Liver (tissue), 8 donors: ENCODE measurements at regions not wholly inside any gene's neighbourhood (a gene's known extent, or its start where the extent isn't known, plus 50 kb on each side); places are given as distances from the start of the nearest gene placed in this dataset.

ENCODE experiments used
- DNase-seq: peaks from one replicate; pipeline ENCODE4 v3.0.0-alpha.2; 2017; ENCODE audit warnings: low spot score
- H3K27ac ChIP-seq, 2 donors: one replicate each; pipeline ENCODE4 v1.7.0; 2013; ENCODE audit warnings: inconsistent platforms in 2 of 2, low read length in 2 of 2, control low read depth in 1 of 2, low read depth in 1 of 2, mild to moderate bottlenecking in 1 of 2
- H3K27me3 ChIP-seq, 4 donors: one replicate each; pipeline versions ENCODE4 v1.6.1 to v1.7.0; 2013; ENCODE audit warnings: low read length in 3 of 4, inconsistent platforms in 1 of 4, mild to moderate bottlenecking in 1 of 4, moderate library complexity in 1 of 4; ENCODE audit not compliant: control insufficient read depth in 4 of 4, insufficient read depth in 4 of 4
- H3K36me3 ChIP-seq, 4 donors: one replicate each; pipeline versions ENCODE4 v1.6.1 to v1.7.0; 2013; ENCODE audit warnings: low read length in 3 of 4, mild to moderate bottlenecking in 3 of 4, low read depth in 1 of 4, moderate library complexity in 1 of 4; ENCODE audit not compliant: control insufficient read depth in 4 of 4, insufficient read depth in 3 of 4
- H3K4me1 ChIP-seq, 4 donors: one replicate each; pipeline versions ENCODE4 v1.6.1 to v1.7.0; 2013; ENCODE audit warnings: low read length in 3 of 4, mild to moderate bottlenecking in 3 of 4, moderate library complexity in 1 of 4; ENCODE audit not compliant: control insufficient read depth in 4 of 4, insufficient read depth in 4 of 4
- H3K4me3 ChIP-seq, 3 donors: one replicate each; pipeline versions ENCODE4 v1.6.1 to v1.7.0; 2013; ENCODE audit warnings: low read length in 3 of 3, control low read depth in 1 of 3, low read depth in 1 of 3, mild to moderate bottlenecking in 1 of 3
- H3K9ac ChIP-seq, 2 donors: one replicate each; pipeline ENCODE4 v1.7.0; 2013; ENCODE audit warnings: low read length in 2 of 2, mild to moderate bottlenecking in 2 of 2, moderate library complexity in 2 of 2, control low read depth in 1 of 2, low read depth in 1 of 2
- H3K9me3 ChIP-seq, 4 donors: one replicate each; pipeline versions ENCODE4 v1.6.1 to v1.7.0; 2013; ENCODE audit warnings: low read length in 3 of 4; ENCODE audit not compliant: control insufficient read depth in 4 of 4
- EGR1 ChIP-seq, 2 donors: IDR thresholded peaks; 2 replicates each; pipeline ENCODE4 v1.6.1; 2016 to 2018; ENCODE audit warnings: antibody characterized with exemption in 2 of 2, low read depth in 2 of 2
- FOXA1 ChIP-seq: IDR thresholded peaks from 2 replicates; pipeline ENCODE4 v1.6.1; 2016; ENCODE audit warnings: antibody characterized with exemption
- FOXA2 ChIP-seq: IDR thresholded peaks from 2 replicates; pipeline ENCODE4 v1.6.1; 2016; ENCODE audit warnings: antibody characterized with exemption
- GABPA ChIP-seq, 2 donors: IDR thresholded peaks in 1 of 2; conservative IDR thresholded peaks in 1 of 2; 2 replicates each; pipeline ENCODE4 v1.6.1; 2016; ENCODE audit warnings: antibody characterized with exemption in 2 of 2, mild to moderate bottlenecking in 1 of 2, moderate library complexity in 1 of 2
- HNF4G ChIP-seq: IDR thresholded peaks from 2 replicates; pipeline ENCODE4 v1.6.1; 2016; ENCODE audit warnings: antibody characterized with exemption
- JUND ChIP-seq, 2 donors: IDR thresholded peaks; 2 replicates each; pipeline ENCODE4 v1.6.1; 2016; ENCODE audit warnings: antibody characterized with exemption in 2 of 2
- NR2F2 ChIP-seq: IDR thresholded peaks from 2 replicates; pipeline ENCODE4 v1.6.1; 2016; ENCODE audit warnings: antibody characterized with exemption
- RAD21 ChIP-seq, 2 donors: IDR thresholded peaks; 2 replicates each; pipeline ENCODE4 v1.6.1; 2016; ENCODE audit warnings: antibody characterized with exemption in 2 of 2, mild to moderate bottlenecking in 2 of 2
- RXRA ChIP-seq, 2 donors: IDR thresholded peaks; 2 replicates each; pipeline ENCODE4 v1.6.1; 2017 to 2018; ENCODE audit warnings: antibody characterized with exemption in 2 of 2, mild to moderate bottlenecking in 1 of 2
- SP1 ChIP-seq: IDR thresholded peaks from 2 replicates; pipeline ENCODE4 v1.6.1; 2018; ENCODE audit warnings: antibody characterized with exemption, mild to moderate bottlenecking
- TAF1 ChIP-seq: conservative IDR thresholded peaks from 2 replicates; pipeline ENCODE4 v1.6.1; 2016; ENCODE audit warnings: antibody characterized with exemption, mild to moderate bottlenecking
- WGBS: extraction: QIAGEN DNeasy Blood & Tissue Kit; methylation state at CpG from one replicate; pipeline ENCODE4 v1.1.7; 2013; 5-methylcytosine and 5-hydroxymethylcytosine counted together
- TF ChIP-seq, protein P1 (sequence below): IDR thresholded peaks from 2 replicates; pipeline ENCODE4 v1.6.1; 2016; ENCODE audit warnings: antibody characterized with exemption
- TF ChIP-seq, protein P2 (sequence below): IDR thresholded peaks from 2 replicates; pipeline ENCODE4 v1.6.1; 2016; ENCODE audit warnings: antibody characterized with exemption, mild to moderate bottlenecking
- TF ChIP-seq, protein P3 (sequence below): fragments of 150-350 bp; IDR thresholded peaks from 2 replicates; pipeline ENCODE4 v1.5.1; 2017; ENCODE audit warnings: improper control_type of control experiment, low read depth, low read length; ENCODE audit not compliant: missing input control
- TF ChIP-seq, protein P4 (sequence below): IDR thresholded peaks from 2 replicates; pipeline ENCODE4 v1.6.1; 2016; ENCODE audit warnings: antibody characterized with exemption
- TF ChIP-seq, protein P5 (sequence below): IDR thresholded peaks from 2 replicates; pipeline ENCODE4 v1.6.1; 2016; ENCODE audit warnings: antibody characterized with exemption
- donor health status: healthy.
- donor health status: healthy.
- donor health status: healthy.
- donor health status: healthy.
- donor health status: healthy.

DNA sequence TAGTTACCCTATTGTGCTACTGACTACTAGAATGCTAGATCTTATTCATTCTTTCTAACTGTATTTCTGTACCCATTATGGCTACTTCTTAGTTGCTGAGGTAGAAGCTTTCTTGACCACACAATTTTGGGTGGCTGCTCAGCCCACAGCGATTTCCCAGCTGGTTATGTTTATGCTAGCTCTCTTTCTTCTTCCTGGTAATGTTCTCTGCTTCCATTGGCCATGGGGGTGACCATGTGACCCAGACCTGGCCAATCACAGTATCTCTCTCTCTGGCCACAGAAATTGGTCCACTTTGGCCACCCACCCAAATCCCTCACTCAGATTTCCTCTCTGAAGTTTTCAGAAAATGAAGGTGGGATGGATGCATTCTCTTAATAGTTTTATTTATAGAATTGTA, 427.9 kb upstream of the CLINT1 start:
- Histone ChIP-seq H3K4me3 (no peak overlapping the region), H3K27ac (no peak overlapping the region), H3K27me3 (no peaks in the 10 kb centered on the region), H3K9me3 (no peaks in the 10 kb centered on the region), H3K4me1 (no peaks in the 10 kb centered on the region), H3K36me3 (no peaks in the 10 kb centered on the region), H3K9ac (no peak overlapping the region)
- 97% methylated on average over 1 of the region's 1 CpG for WGBS
- TF ChIP-seq, protein P1, sequence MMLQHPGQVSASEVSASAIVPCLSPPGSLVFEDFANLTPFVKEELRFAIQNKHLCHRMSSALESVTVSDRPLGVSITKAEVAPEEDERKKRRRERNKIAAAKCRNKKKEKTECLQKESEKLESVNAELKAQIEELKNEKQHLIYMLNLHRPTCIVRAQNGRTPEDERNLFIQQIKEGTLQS, result no peak
- TF ChIP-seq FOXA1, result no peak
- no peak for TF ChIP-seq GABPA (IDR thresholded peaks at IDR 0.05 in 1 of 2, conservative IDR thresholded peaks at IDR 0.05 in 1 of 2)
- no peak for TF ChIP-seq JUND (IDR thresholded peaks at IDR 0.05)
- TF ChIP-seq TAF1, result no peak
- no peak for TF ChIP-seq RXRA (IDR thresholded peaks at IDR 0.05)
- TF ChIP-seq, protein P2, sequence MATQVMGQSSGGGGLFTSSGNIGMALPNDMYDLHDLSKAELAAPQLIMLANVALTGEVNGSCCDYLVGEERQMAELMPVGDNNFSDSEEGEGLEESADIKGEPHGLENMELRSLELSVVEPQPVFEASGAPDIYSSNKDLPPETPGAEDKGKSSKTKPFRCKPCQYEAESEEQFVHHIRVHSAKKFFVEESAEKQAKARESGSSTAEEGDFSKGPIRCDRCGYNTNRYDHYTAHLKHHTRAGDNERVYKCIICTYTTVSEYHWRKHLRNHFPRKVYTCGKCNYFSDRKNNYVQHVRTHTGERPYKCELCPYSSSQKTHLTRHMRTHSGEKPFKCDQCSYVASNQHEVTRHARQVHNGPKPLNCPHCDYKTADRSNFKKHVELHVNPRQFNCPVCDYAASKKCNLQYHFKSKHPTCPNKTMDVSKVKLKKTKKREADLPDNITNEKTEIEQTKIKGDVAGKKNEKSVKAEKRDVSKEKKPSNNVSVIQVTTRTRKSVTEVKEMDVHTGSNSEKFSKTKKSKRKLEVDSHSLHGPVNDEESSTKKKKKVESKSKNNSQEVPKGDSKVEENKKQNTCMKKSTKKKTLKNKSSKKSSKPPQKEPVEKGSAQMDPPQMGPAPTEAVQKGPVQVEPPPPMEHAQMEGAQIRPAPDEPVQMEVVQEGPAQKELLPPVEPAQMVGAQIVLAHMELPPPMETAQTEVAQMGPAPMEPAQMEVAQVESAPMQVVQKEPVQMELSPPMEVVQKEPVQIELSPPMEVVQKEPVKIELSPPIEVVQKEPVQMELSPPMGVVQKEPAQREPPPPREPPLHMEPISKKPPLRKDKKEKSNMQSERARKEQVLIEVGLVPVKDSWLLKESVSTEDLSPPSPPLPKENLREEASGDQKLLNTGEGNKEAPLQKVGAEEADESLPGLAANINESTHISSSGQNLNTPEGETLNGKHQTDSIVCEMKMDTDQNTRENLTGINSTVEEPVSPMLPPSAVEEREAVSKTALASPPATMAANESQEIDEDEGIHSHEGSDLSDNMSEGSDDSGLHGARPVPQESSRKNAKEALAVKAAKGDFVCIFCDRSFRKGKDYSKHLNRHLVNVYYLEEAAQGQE, result no peak
- TF ChIP-seq, protein P3, sequence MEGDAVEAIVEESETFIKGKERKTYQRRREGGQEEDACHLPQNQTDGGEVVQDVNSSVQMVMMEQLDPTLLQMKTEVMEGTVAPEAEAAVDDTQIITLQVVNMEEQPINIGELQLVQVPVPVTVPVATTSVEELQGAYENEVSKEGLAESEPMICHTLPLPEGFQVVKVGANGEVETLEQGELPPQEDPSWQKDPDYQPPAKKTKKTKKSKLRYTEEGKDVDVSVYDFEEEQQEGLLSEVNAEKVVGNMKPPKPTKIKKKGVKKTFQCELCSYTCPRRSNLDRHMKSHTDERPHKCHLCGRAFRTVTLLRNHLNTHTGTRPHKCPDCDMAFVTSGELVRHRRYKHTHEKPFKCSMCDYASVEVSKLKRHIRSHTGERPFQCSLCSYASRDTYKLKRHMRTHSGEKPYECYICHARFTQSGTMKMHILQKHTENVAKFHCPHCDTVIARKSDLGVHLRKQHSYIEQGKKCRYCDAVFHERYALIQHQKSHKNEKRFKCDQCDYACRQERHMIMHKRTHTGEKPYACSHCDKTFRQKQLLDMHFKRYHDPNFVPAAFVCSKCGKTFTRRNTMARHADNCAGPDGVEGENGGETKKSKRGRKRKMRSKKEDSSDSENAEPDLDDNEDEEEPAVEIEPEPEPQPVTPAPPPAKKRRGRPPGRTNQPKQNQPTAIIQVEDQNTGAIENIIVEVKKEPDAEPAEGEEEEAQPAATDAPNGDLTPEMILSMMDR, result no peak
- TF ChIP-seq NR2F2, result no peak
- no peak for DNase-seq

DNA sequence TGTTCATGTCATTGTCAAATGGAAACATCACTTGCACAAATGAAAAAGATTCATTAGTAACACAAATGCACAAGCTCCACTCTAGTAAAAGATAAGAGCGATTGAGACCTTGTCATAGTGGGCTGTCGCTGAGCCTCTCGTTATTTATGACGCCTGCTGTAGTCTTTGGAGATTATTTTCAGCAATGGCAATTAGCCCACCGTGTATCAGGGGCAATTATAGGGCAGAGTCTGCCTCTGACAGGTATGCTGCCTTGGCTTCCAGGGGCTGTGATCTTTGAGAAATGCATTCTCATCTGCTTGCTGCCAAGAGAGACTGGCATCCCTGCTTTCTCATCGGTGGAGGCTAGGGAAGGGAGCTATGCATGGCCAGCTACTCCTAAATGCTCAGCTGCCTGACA, 426.8 kb upstream of the CLINT1 start:
- no peaks in the 10 kb centered on the region for H3K4me1 ChIP-seq
- no peak overlapping the region for H3K27ac ChIP-seq
- H3K36me3 ChIP-seq, result no peaks in the 10 kb centered on the region
- no peak for DNase-seq
- WGBS, result 90% methylated on average over 6 of the region's 6 CpGs
- no peak overlapping the region for H3K4me3 ChIP-seq
- H3K9ac ChIP-seq, result no peak overlapping the region
- no peaks in the 10 kb centered on the region for H3K27me3 ChIP-seq
- TF ChIP-seq NR2F2 (no peak), GABPA (IDR thresholded peaks at IDR 0.05 in 1 of 2, conservative IDR thresholded peaks at IDR 0.05 in 1 of 2) (no peak), SP1 (no peak), RAD21 (IDR thresholded peaks at IDR 0.05) (no peak)
- TF ChIP-seq, protein P4, sequence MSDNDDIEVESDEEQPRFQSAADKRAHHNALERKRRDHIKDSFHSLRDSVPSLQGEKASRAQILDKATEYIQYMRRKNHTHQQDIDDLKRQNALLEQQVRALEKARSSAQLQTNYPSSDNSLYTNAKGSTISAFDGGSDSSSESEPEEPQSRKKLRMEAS, result no peak
- no peaks in the 10 kb centered on the region for H3K9me3 ChIP-seq

DNA sequence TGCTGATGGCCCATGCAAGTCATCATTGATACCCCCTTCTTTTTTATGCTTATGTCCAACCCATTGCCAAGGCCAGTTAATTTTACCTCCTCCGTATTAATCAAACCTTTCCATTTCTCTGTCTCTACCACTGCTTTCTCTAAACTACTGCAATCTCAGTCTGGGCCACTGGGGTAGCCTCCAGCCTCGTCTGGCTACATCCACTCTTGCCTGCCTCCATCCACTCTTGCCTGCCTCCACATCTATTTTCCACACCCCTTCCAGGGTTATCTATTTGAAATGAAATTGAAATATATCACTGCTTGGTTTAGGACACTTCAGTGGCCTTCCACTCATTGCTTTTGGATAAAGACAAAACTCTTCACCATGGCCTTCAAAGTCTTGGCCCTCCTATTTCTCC, 425.3 kb upstream of the CLINT1 start:
- no peak overlapping the region for H3K27ac ChIP-seq
- H3K36me3 ChIP-seq, result no peaks in the 10 kb centered on the region
- H3K4me3 ChIP-seq, result no peak overlapping the region
- H3K9ac ChIP-seq, result no peak overlapping the region
- no peak for DNase-seq
- no peaks in the 10 kb centered on the region for H3K27me3 ChIP-seq
- TF ChIP-seq, protein P3, result no peak
- TF ChIP-seq JUND (IDR thresholded peaks at IDR 0.05) (no peak), TAF1 (no peak), GABPA (IDR thresholded peaks at IDR 0.05 in 1 of 2, conservative IDR thresholded peaks at IDR 0.05 in 1 of 2) (no peak), EGR1 (IDR thresholded peaks at IDR 0.05; ENCODE audit: low read depth in 2 of 2) (no peak), FOXA1 (no peak), SP1 (no peak), FOXA2 (no peak), HNF4G (no peak), RAD21 (IDR thresholded peaks at IDR 0.05) (no peak)
- TF ChIP-seq, protein P1, result no peak
- TF ChIP-seq, protein P5, sequence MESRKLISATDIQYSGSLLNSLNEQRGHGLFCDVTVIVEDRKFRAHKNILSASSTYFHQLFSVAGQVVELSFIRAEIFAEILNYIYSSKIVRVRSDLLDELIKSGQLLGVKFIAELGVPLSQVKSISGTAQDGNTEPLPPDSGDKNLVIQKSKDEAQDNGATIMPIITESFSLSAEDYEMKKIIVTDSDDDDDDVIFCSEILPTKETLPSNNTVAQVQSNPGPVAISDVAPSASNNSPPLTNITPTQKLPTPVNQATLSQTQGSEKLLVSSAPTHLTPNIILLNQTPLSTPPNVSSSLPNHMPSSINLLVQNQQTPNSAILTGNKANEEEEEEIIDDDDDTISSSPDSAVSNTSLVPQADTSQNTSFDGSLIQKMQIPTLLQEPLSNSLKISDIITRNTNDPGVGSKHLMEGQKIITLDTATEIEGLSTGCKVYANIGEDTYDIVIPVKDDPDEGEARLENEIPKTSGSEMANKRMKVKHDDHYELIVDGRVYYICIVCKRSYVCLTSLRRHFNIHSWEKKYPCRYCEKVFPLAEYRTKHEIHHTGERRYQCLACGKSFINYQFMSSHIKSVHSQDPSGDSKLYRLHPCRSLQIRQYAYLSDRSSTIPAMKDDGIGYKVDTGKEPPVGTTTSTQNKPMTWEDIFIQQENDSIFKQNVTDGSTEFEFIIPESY, result no peak
- TF ChIP-seq, protein P4, result no peak
- no peaks in the 10 kb centered on the region for H3K4me1 ChIP-seq
- H3K9me3 ChIP-seq, result no peaks in the 10 kb centered on the region
- WGBS, result 76% methylated on average over 2 of the region's 2 CpGs
